ENCODE measurements at regions not wholly inside any gene's neighbourhood (a gene's known extent, or its start where the extent isn't known, plus 50 kb on each side); places are given as distances from the start of the nearest gene placed in this dataset.
A peak's percentile ranks its signal among the peaks of the same experiment; 100 is the strongest.

DNA sequence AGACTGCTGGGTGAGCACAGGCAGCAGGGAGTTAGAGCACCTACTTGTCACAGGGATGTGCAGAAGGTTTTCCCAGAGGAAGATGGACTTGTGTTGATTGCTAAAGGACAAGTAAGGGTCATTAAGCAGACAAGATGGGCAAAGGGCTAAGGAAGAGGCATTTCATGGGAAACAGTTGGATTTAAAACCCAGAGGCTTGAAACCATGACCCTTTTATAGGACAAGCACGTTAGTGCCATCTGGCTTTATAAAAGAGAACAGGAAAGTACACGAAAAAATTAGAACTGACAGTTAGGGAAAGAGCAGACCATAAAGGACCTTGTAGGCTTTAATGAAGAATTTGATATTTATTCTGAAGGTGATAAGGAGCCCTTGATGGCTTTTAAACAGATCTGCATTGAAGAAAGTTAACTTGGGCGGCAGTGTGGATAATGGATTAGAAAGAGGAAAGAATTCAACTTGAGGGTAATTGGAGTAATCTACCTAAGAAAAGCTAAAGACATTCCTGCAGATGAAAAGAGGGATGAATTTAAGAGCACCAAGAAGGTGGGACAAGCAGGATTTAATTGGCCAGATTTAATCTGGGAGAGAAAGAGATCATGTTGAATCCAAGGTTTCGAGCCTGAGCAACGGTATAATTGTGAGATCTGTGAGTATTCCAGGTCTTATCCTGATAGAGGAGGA lies 68.6 kb downstream of the ZC3H11B start:
- no peaks in the 10 kb centered on the region for H3K9me3 ChIP-seq
- H3K27me3 ChIP-seq: no peaks in the 10 kb centered on the region
- no peaks in the 10 kb centered on the region for H3K36me3 ChIP-seq
- H3K4me3 ChIP-seq: no peak overlapping the region
- DNase-seq (no peak), ATAC-seq (no peak)
- no peaks in the 10 kb centered on the region for H3K4me1 ChIP-seq
- no peak overlapping the region for H3K27ac ChIP-seq
- 67 to 76% (median 71%) methylated on average over 5 of the region's 5 CpGs for WGBS, 4 donors
- intact Hi-C loops (cut with DNase I): no loop called here
- TF ChIP-seq, protein P1, sequence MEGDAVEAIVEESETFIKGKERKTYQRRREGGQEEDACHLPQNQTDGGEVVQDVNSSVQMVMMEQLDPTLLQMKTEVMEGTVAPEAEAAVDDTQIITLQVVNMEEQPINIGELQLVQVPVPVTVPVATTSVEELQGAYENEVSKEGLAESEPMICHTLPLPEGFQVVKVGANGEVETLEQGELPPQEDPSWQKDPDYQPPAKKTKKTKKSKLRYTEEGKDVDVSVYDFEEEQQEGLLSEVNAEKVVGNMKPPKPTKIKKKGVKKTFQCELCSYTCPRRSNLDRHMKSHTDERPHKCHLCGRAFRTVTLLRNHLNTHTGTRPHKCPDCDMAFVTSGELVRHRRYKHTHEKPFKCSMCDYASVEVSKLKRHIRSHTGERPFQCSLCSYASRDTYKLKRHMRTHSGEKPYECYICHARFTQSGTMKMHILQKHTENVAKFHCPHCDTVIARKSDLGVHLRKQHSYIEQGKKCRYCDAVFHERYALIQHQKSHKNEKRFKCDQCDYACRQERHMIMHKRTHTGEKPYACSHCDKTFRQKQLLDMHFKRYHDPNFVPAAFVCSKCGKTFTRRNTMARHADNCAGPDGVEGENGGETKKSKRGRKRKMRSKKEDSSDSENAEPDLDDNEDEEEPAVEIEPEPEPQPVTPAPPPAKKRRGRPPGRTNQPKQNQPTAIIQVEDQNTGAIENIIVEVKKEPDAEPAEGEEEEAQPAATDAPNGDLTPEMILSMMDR (IDR thresholded peaks at IDR 0.05): peak in 7 of 12 donors; percentile 6 to 40 (median 27)
- TF ChIP-seq POLR2A (IDR thresholded peaks at IDR 0.05): no peak

DNA sequence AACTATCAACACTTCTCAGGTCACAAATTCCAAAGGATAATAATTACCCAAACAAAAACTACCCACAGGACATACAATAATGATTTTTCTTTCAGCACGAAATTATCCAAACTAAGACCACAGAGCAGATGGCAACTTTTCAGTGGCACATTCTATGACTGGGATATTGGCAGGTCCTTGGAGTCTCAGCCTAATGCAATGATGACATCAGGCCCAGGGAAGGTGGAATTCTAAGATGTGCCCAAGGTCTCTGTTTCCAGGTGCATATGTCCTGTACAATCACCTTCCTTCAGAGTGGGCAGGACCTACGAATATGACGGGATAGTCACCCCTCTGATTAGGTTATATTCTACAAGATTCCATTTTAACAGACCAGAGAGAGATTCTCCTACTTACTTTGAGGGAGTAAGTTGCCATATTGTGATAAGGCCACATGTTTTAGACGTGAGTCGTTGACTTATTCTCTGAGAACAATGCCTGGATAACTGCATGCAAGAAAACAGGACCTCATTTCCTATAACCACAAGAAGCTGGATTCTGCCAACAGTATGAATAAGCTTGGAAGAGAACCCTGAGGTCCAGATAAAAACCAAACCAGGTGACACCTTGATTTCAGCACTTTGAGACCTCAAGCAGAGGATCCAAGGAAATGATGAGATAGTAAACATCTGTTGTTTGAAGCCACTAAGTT lies 69.9 kb downstream of the ZC3H11B start:
- no peaks in the 10 kb centered on the region for H3K4me1 ChIP-seq
- WGBS, 4 donors: 68 to 77% (median 69%) methylated on average over 5 of the region's 5 CpGs
- TF ChIP-seq POLR2A (IDR thresholded peaks at IDR 0.05): no peak
- TF ChIP-seq, protein P1 (IDR thresholded peaks at IDR 0.05): no peak
- H3K27me3 ChIP-seq: no peaks in the 10 kb centered on the region
- H3K27ac ChIP-seq: no peak overlapping the region
- no peaks in the 10 kb centered on the region for H3K9me3 ChIP-seq
- H3K36me3 ChIP-seq: no peaks in the 10 kb centered on the region
- ATAC-seq: no peak
- H3K4me3 ChIP-seq: no peak overlapping the region
- intact Hi-C loops (cut with DNase I): no loop called here
- no peak for DNase-seq

DNA sequence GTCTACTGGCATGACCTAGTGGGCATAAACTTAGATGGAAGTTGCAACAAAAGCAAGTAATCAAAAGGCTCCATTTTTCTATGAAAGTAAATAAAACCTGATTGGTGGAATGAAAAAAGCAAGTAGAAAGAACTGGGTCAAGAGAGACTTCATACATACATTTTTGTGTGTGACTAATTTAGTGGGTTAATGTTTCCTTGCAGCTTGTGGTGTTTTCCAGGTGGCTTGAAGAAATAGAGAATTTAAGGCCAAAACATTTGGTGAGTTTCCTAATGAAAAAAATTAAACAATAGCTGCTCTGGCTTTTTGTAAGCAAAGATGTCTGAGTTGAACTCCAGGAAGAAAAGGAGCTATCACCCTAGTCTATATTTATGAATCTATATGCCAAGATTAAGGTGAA lies 71.0 kb downstream of the ZC3H11B start:
- Histone ChIP-seq H3K36me3 (no peaks in the 10 kb centered on the region), H3K9me3 (no peaks in the 10 kb centered on the region), H3K27ac (no peak overlapping the region), H3K4me3 (no peak overlapping the region), H3K4me1 (no peaks in the 10 kb centered on the region), H3K27me3 (no peaks in the 10 kb centered on the region)
- ATAC-seq (no peak), DNase-seq (no peak)
- intact Hi-C loops (cut with DNase I): no loop called here
- TF ChIP-seq, protein P1 (IDR thresholded peaks at IDR 0.05): no peak
- TF ChIP-seq POLR2A (IDR thresholded peaks at IDR 0.05): no peak

DNA sequence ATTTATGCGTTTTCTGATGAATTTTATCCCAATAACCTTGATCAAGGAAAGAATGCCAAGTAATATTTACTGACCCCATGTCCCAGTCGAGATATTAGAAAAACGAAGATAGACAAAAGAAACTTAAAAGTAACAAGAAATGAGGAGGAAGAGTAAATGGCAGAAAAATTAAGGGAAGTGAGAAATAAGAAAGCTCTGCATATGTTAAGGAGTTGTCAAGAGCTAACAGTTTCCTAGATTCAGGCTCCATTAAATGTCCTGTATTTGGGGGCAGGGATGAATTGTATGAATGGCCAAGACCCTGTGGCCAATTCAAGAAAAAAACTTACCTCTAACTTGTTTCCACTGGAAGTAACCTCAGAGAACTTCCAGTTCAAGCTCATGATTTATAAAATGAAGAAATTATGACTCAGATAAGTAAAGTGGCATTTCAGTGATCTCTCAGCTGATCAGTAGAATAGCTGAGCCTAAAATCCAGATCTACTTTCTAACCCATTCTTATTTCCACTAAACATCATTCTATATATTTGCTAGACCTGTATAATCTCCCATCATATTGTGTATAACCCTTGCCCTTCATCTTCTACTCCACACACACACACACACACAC lies 73.2 kb downstream of the ZC3H11B start:
- H3K27ac ChIP-seq: no peak overlapping the region
- WGBS, 4 donors: 79 to 86% (median 81%) methylated on average over 3 of the region's 3 CpGs
- intact Hi-C loops (cut with DNase I): no loop called here
- no peaks in the 10 kb centered on the region for H3K4me1 ChIP-seq
- H3K36me3 ChIP-seq: no peaks in the 10 kb centered on the region
- H3K9me3 ChIP-seq: no peaks in the 10 kb centered on the region
- no peaks in the 10 kb centered on the region for H3K27me3 ChIP-seq
- DNase-seq (no peak), ATAC-seq (no peak)
- TF ChIP-seq POLR2A (IDR thresholded peaks at IDR 0.05): no peak
- H3K4me3 ChIP-seq: no peak overlapping the region

Measured in heart left ventricle (tissue), 16 donors.